Bone marrow (tissue), 2 donors: ENCODE measurements at regions not wholly inside any gene's neighbourhood (a gene's known extent, or its start where the extent isn't known, plus 50 kb on each side); places are given as distances from the start of the nearest gene placed in this dataset.
"Not testable (repeated sequence)": the region's sequence is repeated elsewhere in the genome, so short reads cannot be mapped to it uniquely, and the experiment has no call there.

Experiments
- DNase-seq, 2 donors: peaks; one replicate each; lab custom pipeline; 2025; lab: John Stamatoyannopoulos, UW

DNA sequence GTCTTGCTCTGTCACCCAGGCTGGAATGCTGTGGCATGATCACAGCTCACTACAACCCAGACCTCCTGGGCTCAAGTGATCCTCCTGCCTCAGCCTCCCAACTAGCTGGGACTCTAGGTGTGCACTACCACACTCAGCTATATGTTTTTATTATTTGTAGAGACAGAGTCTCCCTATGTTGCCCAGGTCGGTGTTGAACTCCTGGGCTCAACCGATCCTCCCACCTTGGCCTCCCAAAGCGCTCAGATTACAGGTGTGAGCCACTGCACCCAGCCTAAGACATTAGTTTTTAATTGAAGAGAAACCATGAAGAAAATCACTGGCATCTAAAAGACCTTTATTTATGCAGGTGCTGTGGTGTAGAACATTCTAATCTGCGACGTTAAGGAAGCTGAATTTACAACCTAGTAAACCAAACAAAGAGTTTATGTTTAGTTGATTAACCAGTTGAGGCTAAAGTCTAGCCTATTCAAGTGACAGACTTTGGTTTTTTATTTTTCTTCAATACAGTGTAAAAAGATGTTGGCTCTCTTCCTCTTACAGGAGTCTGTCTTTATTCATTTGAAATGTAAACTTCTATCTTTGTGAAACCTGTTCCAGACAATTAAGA, 52.5 kb upstream of the NBL1 start:
- DNase-seq = no peak

DNA sequence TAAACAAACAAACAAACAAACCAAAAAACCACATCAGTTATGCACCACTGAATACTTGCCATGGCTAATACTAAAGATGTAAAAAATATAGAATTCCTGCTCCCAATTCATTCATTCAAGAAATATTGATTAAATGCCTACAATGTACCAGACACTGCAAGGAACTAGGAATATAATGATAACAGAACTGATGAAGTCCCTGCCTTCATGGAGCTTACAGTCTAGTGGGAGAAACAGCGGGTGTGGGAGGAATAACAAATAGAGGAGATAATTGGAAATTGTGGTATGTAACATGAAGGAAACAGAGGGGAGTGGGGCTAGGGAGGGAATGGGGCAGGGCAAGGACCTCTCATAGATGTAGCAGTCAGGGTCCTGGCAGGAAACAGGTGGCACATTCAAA, 58.6 kb upstream of the NBL1 start:
- no peak for DNase-seq

DNA sequence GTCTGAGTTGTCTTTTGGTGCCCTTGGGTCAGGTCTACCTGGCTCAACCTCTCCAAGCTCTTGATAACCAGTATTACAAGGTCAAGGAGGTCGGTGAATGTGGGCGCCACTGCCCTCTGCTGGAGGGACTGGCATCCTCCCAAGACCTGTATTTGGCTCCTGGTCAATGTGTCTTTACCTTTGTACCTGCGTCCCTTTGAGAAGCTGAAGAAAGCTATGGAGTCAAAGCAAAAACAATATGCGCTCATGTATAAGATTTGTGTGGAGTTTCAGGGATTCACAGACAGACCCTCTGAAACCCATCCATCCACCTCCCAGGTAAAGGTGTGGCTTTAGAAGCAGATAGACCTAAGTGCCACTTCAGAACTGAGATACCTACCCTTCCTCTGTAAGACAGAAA, 61.8 kb upstream of the NBL1 start:
- DNase-seq = peak; percentile 19 to 23

DNA sequence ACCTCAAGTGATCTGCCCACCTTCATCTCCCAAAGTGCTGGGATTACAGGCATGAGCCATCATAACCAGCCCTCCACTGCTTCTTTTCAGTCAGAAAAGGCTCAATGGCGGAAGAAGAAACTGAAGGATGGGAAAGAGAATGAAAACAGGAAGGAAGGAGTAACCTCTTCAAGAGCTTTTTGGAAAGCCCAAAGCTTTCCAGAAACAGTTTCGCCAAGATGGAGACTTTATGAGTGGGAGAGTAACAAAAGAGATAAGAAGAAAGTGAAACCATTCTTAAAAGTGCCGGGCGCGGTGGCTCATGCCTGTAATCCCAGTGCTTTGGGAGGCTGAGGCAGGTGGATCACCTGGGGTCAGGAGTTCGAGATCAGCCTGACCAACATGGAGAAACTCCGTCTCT, 62.7 kb upstream of the NBL1 start:
- DNase-seq = no peak

DNA sequence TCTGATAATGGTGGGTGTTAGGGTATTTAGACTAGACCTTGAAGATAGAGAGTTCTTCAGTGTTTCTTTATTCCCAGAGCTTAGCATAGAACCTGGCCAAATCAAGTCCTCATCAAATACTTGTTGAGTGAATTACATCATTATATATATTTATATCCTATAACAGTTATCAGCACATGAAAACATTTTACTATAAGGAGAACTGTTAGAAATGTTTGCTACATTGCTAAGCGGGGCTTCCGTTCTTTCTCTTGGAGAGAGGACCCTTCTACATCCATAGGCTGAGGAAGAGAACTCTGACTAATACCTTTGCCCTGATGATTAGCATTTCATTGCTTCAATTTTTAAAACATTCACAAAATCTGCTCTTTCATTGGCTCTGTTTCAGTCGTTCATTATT, 66.5 kb upstream of the NBL1 start:
- DNase-seq = no peak

DNA sequence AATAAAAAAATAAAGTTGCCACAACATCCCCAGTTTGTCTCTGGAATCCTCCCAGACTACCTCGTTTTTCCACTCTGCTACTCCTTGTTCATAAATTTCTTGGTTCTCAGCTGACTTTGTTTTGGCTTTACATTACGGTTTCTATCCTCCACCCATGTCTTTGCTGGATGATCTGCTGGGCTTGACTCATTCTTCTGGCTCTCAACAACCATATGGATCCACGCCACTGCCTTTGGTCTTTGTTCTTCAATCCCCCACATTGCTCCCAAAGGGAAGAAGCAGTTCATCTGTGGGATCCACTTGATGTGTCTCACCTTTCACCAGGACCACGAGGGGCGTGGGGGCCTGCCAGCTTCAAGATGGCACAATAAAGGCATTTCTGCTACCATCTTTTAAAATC, 67.1 kb upstream of the NBL1 start:
- no peak for DNase-seq

DNA sequence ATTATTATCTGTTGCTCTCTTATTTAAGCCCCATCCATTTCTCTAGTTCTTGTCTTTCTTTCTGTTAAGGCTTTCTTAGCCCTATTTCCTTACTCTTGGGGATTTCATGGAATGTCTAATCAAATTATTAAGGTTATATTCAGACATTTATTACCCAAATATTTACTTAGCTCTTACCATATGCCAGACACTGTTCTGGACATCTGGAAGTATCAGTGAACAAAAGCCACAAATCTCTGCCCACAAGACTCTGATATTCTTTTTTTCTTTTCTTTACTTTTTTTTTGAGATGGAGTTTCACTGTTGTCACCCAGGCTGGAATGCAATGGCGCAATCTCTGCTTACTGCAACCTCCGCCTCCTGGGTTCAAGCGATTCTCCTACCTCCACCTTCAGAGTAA, 74.3 kb upstream of the NBL1 start:
- DNase-seq = no peak

DNA sequence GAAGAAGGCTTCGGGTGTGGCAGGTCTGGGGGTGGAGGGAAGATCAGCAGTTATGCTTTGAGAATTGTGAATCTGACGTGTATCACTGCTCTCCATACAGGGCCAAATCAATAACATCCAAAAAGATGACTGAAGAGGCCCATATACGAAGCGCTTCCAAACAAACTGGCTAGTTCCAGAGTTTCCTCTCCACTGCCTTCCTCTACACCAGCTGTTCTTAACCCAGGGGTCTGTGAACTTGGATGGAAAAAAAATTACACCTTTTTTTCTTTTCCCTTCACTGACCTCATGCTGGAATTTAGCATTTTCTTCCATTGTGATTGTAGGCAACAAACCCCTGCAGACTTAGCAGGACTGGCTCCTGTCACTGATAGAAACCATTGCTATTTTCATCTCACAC, 77.1 kb upstream of the NBL1 start:
- DNase-seq = no peak

DNA sequence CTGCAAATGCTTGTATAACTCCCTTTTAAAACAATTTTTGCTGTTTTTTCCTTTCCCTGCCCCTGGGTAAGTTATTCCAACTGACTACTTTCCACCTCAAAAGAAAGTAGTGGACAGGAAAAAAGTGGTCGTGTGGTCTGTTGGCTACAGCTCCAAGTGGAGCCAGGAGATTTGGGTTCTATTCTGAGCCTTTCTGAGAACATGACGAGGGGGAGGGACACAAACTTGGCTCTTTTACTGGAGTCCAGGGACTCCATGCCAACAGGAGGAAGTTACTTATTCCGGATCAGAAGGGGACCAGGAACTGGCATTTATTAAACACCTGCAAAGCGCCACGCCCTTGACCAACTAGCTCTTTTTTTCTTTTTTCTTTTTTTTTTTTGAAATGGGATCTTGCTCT, 79.0 kb upstream of the CAPZB start:
- DNase-seq = no peak

DNA sequence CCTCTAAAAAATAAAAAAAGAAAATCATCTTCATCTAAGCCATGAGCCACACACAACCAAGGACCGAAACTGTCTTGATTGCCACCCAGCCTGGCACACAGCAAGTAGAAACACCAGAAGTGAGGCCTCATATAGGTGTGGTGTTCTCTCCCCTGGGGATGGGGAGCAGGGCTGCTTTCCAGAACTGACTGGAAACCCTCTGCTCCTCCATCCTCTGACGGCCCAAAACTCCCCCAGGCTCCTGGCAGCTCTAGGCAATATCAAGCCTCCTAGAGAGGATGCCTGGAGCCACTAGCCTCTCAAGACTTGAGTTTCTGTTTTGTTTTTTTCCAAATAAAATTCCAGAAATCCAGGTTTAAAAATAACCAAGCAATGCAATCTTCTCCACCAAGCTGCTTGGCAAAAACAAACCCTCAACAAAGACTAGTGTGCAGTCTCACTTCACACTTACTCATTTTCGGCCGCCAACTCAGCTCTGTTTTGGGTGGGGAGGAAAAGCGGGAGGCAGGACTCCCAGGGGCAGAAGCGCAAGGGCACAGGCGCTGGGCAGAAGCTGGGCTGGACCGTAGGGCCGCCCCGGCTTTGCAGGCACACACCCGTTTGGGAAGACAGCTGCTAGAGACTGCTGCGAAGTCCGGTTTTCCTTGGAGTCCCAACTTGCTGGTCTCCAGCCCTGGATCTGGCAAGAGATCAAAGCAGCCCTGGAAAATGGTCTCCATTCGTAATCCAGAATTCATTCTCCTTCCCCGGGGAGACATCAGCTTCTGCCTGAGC, 78.2 kb upstream of the CAPZB start:
- no peak for DNase-seq

DNA sequence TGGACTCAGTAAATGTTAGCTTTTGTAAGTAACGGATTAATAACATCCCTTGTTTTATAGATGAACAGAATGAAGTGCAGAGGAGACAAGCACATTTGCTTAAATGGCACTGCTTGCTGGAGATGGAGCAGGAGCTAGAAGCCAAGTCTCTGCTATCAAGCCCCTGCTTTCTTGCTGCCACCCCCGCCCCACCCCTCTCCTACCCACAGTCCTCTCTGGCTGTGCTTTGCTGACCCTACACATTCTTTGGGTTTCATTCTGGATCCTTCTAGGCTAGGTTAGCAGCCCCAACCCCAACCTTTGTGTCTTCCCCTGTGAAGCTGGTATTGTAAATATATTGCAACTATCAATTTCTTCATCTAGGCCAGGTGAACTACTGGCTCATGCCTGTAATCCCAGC, 77.5 kb upstream of the CAPZB start:
- no peak for DNase-seq

DNA sequence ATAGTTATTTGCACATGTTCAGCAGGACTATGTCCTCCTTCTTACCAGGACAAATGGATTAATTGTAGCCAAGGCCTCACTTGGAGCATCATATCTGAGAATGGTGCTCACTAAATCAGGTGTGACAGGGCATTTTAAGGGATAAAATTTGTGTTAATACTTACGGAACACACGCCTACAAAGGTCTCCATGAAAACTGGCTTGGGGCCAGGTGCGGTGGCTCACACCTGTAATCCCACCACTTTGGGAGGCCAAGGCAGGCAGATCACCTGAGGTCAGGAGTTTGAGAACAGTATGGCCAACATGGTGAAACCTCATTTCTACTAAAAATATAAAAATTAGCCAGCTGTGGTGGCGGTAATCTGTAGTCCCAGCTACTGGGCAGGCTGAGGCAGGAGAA, 75.1 kb upstream of the CAPZB start:
- no peak for DNase-seq

DNA sequence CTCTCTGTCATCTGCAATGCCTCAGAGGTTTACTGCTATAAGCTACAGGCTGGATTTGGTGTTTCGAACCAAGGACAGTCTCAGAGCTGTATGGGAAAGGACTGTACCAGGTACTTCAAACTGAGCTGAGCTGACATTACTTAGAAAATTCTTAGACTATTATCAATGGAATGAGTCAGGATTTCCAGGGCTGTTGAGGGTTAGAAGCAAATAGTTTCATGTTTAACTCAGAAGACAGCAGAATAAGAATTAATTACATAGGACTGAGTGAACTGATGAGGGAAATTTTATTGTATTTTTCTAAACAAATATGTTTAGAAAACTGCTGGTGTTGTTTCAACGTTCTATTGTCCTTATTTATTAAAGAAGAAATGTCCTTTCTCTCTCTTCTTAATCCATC, 74.3 kb upstream of the CAPZB start:
- no peak for DNase-seq

DNA sequence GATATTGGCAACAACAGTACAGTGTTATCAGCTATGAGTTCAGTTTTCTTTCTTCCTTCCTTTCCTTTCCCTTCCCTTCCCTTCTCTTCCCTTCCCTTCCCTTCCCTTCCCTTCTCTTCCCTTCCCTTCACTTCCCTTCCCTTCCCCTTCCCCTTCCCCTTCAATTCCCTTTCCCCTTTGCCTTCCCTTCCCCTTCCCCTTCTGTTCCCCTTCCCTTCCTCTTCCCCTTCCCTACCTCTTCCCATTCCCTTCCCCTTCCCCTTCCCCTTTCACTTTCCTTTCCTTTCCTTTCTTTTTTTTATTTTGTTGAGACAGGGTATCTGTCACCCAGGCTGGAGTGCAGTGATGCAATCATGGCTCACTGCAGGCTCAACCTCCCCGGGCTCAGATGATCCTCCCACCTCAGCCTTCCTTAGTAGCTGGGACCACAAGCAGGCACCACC, 72.3 kb upstream of the CAPZB start:
- no peak for DNase-seq

DNA sequence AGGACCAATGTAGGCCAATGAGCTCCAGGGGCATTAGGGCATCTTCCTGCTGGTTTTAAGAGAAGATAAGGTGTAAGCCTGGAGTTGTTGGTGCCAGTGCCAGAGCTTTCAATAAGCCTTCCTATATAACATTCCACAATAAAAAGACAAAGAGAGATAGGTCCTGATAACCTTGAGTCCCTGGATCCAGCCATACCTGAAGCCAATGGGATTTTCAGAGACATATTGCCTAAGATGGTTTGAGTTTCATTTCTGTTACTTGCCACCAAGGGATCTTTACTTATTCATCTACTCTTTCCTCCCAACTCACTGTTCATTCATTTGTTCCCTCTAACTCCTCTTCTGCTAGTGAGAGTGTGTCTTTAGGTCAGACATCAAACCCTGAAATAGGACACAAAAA, 68.8 kb upstream of the CAPZB start:
- DNase-seq = no peak

DNA sequence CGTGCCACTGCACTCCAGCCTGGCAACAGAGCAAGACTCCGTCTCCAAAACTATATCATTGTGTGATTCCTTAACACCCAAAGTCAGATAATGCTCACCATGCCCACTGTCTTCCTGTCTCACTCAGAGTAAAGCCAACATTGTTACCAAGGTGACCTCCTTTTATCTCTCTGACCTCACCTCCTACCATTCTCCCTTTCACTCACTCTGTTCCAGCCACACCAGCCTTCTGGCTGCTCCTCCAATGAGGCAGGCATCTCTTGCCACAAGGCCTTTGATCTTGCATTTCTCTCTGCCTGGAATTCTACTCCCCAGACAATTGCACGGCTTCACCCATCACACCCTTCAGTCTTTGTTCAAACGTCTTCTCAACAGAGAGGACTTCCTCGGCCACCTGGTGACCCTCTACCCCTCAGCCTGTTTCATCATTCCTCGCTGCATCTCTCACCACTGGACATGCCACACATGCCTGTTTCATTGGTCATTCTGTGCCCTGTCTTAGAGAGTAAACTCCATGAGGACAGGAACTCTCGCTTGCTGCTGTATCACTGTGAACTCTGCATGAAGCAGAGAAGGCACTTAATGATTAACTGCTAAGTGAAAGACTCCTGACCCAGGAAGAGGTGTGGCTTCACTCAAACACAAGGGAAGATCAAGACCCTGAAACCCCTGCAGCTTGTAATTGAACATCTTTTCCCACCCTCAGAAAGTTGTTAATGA, 67.1 kb upstream of the CAPZB start:
- no peak for DNase-seq

DNA sequence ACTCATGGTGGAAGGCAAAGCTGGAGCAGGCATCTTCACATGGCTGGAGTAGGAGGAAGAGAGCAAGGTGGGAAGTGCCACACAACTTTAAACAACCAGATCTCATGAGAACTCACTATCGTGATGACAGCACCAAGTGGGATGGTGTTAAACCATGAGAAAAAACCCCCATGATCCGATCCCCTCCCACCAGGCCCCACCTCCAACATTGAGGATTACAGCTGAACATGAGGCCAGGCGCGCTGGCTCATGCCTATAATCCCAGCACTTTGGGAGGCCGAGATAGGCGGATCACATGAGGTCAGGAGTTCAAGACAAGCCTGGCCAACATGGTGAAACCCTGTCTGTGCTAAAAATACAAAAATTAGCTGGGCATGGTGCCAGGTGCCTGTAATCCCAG, 66.5 kb upstream of the CAPZB start:
- DNase-seq = not testable (repeated sequence)

DNA sequence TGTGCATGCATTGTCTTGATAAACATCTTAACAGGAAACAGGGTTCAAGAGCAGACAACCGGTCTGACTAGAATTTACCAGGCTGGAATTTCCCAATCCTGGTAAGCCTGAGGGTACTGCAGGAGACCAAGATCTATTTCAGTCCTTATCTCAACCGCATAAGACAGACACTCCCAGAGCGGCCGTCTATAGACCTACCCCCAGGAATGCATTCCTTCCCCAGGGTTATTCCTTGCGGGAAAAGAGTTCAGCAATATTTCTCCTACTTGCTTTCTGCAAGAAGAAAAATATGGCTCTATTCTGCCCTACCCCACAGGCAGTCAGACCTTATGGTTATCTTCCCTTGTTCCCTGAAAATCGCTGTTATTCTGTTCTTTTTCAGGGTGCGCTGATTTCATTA, 65.1 kb upstream of the CAPZB start:
- DNase-seq = not testable (repeated sequence)

DNA sequence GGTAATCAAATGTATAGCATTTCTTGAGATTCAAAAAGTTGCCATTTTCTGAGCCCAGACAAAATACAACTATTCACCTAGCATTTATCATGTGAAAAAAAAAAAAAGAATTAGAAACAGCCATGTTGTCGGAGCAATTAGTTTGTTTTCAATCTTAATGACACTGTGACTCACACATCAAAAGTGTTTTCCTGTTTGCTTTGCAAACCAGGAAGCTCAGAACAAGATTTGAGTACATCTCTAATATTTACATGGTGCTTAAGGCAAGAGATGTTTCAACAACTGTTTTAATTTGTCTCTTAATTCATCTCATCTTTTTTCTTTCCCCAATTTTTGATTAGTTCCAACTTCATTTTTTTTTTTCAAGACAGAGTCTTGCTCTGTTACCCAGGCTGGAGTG, 62.5 kb upstream of the CAPZB start:
- no peak for DNase-seq

DNA sequence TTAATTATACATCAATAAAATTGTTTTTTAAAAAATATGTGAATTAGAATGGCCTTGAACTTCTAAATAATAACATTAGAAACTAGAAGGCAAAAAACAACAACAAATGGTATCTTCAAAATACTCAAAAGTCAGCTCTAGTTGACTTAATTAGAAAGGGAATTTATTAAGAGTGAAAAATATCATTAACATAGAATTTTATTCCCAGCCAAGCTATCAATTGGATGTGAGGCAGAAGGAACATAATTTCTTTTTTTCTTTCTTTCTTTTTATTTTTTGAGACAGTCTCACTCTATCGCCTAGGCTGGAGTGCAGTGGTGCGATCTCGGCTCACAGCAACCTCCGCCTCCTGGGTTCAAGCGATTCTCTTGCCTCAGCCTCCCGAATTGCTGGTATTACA, 51.2 kb upstream of the CAPZB start:
- no peak for DNase-seq

DNA sequence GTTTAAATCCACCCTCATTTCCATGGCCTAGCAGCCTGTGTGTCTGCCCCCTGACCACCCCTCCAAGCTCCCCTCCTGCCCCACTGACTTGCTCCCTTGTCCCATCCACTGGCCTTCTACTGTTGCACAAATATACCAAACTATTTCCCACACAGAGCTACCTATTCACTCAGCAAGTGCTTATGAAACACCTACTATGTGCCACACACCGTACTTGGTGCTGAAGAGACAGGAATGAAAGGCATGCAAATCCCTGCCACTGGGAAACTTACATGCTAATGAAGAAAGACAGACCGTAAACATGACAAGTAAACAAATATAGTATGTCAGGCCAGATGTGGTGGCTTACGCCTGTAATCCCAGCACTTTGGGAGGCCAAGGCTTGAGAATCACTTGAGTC, 49.9 kb upstream of the CAPZB start:
- DNase-seq = no peak
